HEK293 (cell line): ENCODE measurements at regions not wholly inside any gene's neighbourhood (a gene's known extent, or its start where the extent isn't known, plus 50 kb on each side); places are given as distances from the start of the nearest gene placed in this dataset.

Experiments used
- TF ChIP-seq, protein P1 (sequence below): fragments of 450-650 bp; formaldehyde crosslinking; IDR thresholded peaks from 2 replicates; pipeline ENCODE4 v1.5.1; 2016; ENCODE audit warnings: missing biosample characterization, missing genetic modification characterization
- TF ChIP-seq, protein P2 (sequence below): fragments of 450-650 bp; IDR thresholded peaks from 2 replicates; pipeline ENCODE4 v1.5.1; 2018; ENCODE audit warnings: missing biosample characterization, mild to moderate bottlenecking, missing genetic modification characterization

DNA sequence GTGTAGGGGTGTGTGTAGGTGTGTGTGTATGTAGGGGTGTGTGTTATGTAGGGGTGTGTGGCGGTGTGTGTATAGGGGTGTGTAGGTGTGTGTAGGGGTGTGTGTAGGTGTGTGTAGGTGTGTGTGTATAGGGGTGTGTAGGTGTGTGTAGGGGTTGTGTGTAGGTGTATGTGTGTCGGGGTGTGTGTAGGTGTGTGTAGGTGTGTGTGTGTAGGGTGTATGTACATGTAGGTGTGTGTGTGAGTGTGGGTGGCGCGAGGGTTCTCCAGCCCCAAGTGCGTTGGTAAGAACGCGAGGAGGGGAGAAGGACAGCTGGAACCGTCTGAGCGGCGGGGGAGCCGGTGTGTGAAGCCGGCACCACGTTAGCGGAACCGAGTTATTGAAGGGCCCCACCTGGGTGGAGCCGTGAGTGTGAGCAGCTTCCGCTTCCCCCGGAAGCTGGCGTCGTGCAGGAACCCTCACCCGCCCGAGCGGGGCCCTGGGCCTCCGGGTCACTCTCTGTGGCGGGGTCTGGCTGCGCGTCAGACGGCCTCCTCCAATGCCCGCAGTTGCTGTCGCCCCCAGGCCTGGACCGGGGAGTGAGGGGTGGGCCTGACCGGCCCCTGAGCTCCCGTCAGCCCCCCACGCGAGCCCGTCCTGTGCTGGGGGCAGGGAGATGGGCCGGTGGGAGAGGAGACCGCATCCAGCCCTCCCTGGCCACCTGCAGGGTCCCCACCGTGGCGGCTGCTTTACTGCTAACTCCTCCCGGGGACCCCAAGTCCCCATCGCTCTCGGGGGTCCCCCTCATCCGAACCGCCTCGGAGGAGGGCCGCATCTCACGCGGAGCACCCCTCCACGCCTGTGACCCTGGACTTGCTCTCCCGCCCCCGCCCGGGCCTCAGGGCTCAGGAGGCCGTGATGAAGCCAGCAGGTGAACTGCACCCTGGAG, 49.6 kb upstream of the PSMG3 start:
- TF ChIP-seq, protein P1, sequence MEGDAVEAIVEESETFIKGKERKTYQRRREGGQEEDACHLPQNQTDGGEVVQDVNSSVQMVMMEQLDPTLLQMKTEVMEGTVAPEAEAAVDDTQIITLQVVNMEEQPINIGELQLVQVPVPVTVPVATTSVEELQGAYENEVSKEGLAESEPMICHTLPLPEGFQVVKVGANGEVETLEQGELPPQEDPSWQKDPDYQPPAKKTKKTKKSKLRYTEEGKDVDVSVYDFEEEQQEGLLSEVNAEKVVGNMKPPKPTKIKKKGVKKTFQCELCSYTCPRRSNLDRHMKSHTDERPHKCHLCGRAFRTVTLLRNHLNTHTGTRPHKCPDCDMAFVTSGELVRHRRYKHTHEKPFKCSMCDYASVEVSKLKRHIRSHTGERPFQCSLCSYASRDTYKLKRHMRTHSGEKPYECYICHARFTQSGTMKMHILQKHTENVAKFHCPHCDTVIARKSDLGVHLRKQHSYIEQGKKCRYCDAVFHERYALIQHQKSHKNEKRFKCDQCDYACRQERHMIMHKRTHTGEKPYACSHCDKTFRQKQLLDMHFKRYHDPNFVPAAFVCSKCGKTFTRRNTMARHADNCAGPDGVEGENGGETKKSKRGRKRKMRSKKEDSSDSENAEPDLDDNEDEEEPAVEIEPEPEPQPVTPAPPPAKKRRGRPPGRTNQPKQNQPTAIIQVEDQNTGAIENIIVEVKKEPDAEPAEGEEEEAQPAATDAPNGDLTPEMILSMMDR (tag by site-specific recombination): no peak
- TF ChIP-seq, protein P2, sequence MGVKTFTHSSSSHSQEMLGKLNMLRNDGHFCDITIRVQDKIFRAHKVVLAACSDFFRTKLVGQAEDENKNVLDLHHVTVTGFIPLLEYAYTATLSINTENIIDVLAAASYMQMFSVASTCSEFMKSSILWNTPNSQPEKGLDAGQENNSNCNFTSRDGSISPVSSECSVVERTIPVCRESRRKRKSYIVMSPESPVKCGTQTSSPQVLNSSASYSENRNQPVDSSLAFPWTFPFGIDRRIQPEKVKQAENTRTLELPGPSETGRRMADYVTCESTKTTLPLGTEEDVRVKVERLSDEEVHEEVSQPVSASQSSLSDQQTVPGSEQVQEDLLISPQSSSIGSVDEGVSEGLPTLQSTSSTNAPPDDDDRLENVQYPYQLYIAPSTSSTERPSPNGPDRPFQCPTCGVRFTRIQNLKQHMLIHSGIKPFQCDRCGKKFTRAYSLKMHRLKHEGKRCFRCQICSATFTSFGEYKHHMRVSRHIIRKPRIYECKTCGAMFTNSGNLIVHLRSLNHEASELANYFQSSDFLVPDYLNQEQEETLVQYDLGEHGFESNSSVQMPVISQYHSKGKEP (tag by site-specific recombination): no peak
